Stimulated activated CD8-positive, alpha-beta memory T cell treated with anti-CD3 and anti-CD28 coated beads, Interleukin-7, amount 100 ng/mL, for 24 hours (primary cell): ENCODE measurements at regions not wholly inside any gene's neighbourhood (a gene's known extent, or its start where the extent isn't known, plus 50 kb on each side); places are given as distances from the start of the nearest gene placed in this dataset.
"Not testable (repeated sequence)": the region's sequence is repeated elsewhere in the genome, so short reads cannot be mapped to it uniquely, and the experiment has no call there.

Source experiments
- DNase-seq: peaks from one replicate; pipeline ENCODE4 v3.0.0-alpha.2; 2020; ENCODE audit warnings: low read depth

GRCh38 chr3:20547361-20548269 is 361.6 kb upstream of the SGO1 start:
- DNase-seq = not testable (repeated sequence)

GRCh38 chr3:20546636-20547035 is 360.6 kb upstream of the SGO1 start:
- no peak for DNase-seq

DNA sequence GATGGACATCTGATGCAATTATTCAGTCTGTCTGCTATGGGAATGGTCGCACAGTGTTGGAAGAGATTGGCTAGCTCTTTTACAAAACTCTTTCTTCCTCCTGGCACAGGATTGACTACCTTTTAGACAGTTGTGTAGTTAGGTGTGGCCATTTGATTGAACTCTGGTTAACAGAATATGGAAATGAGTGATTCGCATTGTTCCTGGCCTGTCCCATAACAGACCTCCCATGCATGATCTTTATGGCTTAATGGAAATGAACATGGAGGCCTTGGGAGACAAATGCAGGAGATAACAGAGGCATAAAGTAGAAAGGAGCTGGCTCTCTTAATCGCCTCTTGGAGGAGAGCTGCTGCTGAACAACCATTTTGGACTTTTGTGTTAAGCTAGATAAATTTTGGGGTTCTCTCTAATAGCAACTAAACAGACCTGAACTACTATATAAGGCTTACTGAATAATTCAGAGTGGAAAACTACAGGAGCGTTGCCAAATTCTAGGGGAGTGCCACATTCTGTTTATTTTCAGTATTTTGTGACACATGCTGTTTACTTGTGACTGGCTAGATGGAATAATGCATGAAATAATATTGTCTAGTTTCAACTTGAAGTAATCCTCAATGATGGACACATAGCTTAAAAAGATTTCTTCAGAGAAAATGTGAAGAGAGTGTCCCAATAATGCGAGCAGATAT is 357.7 kb upstream of the SGO1 start:
- no peak for DNase-seq

DNA sequence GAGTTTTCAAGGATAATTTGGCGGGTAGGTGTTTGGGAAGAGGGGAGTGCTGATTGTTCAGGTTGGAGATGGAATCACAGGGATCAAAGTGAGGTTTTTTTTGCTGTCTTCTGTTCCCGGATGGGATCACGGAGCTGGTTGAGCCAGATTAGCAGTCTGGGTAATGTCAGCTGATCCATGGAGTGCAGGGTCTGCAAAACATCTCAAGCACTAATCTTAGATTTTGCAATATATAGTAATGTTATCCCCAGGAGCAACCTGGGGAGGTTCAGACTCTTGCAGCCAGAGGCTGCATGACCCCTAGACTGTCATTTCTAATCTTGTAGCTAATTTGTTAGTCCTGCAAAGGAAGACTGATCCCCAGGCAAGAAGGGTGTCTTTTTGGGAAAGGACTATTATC is 354.1 kb upstream of the SGO1 start:
- DNase-seq = no peak

DNA sequence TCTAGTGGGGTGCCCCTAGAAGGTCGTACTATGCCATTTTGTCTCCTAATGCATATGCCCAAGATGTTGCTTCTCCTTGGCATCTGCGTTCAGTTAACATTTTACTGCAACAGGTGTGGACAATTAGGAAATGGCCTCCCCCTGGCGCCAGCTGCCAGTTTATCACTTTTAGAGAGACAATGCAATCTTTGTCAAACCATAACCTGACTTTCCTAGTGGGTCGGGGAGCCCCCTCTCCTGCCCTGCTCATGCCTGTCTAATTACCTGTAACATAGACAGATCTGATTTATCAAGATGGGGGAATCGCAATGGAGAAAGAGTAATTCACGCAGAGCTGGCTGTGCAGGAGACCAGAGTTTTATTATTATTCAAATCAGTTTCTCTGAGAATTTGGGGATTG is 353.7 kb upstream of the SGO1 start:
- DNase-seq = no peak

DNA sequence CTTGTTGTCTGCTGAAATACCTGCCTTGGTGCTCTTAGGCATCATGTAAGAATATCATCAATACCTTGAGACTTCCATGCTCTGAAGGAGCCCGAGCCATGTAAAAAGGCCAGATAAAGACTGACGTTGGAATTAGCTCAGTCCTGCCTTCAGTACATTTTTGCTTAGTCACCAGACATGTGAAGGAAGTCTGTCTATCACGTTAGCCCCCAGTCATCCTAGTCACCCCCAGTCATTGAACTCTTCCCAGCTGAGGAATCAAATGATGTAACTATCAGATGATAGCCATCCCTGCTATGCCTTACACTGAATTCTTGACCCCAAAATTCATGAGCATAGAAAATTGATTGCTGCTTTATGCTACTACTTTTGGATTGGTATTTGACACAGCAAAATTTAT is 351.2 kb upstream of the SGO1 start:
- DNase-seq = no peak

DNA sequence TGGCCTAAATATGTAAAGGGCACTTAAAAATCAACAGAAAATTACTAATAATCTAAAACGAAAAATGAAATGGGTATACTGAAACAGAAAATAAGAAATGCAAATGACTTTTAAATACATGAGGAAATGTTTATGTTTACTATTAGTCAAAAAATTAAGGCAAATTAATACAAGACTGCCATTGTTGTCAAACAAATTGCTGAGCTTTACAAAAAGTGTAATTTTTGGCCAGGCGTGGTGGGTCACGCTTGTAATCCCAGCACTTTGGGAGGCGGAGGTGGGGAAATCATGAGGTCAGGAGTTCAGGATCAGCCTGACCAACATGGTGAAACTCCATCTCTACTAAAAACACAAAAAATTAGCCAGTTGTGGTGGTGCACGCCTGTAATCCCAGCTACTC is 343.9 kb upstream of the SGO1 start:
- DNase-seq = no peak

- no peak for DNase-seq
Observed at GRCh38 chr3:20528180-20528770, 342.3 kb upstream of the SGO1 start.

GRCh38 chr3:20527368-20527767 is 341.4 kb upstream of the SGO1 start:
- DNase-seq = no peak

- no peak for DNase-seq
Observed at GRCh38 chr3:20524328-20524727, 338.3 kb upstream of the SGO1 start.

GRCh38 chr3:20523293-20523692 is 337.3 kb upstream of the SGO1 start:
- no peak for DNase-seq

- not testable (repeated sequence) for DNase-seq
Observed at GRCh38 chr3:20517316-20517715, 331.3 kb upstream of the SGO1 start.

- DNase-seq = no peak
Observed at GRCh38 chr3:20516311-20516710, 330.3 kb upstream of the SGO1 start.

- no peak for DNase-seq
Observed at GRCh38 chr3:20515834-20516233, 329.8 kb upstream of the SGO1 start.

GRCh38 chr3:20511863-20512505 is 326.0 kb upstream of the SGO1 start:
- DNase-seq = no peak

DNA sequence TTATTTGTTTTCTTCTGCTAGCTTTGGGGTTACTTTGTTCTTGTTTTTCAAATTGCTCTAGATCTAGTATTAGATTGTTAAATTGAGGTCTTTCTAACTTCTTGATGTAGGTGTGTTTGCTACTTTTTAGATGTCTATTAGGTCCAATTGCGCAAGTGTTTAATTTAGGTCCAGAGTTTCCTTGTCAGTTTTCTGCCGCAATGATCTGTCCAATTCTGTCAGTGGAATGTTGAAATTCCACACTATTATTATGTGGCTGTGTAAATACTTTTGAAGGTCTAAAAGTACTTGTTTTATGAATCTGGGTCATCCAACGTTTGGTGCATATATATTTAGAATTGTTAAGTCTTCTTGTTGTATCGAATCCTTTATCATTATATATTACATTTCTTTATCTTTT is 324.4 kb upstream of the SGO1 start:
- no peak for DNase-seq

DNA sequence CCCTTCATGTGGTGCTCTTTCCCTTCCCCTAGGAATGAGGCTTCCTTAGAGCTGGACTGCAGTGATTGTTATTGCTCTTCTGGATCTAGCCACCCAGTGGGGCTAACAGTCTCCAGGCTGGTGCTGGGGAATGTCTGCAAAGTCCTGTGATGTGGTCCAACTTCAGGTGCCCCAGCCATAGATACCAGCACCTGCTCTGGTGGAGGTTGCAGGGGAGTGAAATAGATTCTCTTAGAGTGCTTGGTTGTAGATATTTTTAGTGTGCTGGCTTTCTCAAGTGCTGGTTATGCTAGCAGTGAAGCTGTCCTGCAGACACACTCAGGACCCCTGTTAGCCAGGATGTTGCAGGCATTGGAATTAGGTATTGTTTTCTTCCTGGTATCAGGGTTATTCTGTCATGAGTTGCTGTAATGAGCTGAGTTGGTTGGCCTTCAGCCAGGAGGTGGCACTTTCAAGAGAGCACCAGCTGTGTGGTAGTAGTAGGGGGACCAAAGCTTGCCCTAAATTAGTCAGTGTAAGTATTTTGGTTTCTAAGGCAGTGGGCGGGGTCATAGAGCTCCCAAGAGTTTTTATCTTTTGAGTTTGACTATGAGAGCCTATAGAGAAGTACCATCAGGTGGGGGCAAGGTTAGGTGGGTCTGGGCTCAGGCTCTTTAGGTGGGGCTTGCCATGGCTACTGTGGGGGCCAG is 317.5 kb upstream of the SGO1 start:
- DNase-seq = no peak

- no peak for DNase-seq
Observed at GRCh38 chr3:20490996-20491395, 305.0 kb upstream of the SGO1 start.

- no peak for DNase-seq
Observed at GRCh38 chr3:20488151-20488550, 302.1 kb upstream of the SGO1 start.

DNA sequence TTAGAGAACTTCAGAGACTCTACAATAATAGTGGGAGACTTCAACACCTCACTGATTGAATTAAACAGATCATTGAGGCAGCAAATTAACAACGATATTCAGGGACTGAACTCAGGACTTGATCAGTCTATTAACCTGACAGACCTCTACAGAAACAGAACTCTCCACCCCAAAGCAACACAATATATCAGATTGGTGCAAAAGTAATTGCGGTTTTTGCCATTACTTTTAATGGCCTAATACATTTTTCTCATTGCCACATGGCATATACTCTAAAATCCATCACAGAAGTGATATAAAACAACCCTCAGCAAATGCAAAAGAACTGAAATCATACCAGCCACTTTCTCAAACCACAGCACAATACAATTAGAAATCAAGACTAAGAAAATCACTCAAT is 298.1 kb upstream of the SGO1 start:
- DNase-seq = no peak

DNA sequence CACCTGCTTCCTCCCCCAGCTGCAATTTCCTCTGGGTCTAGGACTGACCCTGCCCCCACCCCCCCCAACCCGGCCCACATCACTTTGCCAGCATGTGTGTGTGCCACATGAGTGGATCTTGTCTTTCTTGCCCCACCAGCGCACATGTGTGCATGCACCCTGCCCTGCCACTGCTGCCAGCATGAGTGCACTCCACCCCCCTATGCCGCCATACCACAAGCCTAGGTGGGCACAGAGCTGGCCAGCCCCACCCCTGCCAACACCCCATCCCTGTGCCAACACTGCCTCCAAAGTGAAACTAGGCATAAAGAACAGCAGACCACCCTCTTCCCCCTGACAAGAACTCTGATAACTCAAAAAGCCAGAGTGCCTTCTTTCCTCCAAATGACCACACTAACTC is 296.3 kb upstream of the SGO1 start:
- no peak for DNase-seq

- no peak for DNase-seq
Observed at GRCh38 chr3:20480786-20481365, 294.9 kb upstream of the SGO1 start.
